ACHN (cell line): ENCODE measurements at regions not wholly inside any gene's neighbourhood (a gene's known extent, or its start where the extent isn't known, plus 50 kb on each side); places are given as distances from the start of the nearest gene placed in this dataset.
A peak's percentile ranks its signal among the peaks of the same experiment; 100 is the strongest.

Experiments used
- DNase-seq: peaks from one replicate; pipeline ENCODE4 v3.0.0-alpha.2; 2015
- in situ Hi-C: cut with HindIII; loops from 2 replicates; pipeline ENCODE4 v1.10.0; 2017; ENCODE audit warnings: low sequenced_read_pairs, low pct_ligation_motif_present, low pct_unique_long_range_greater_than_20kb

DNA sequence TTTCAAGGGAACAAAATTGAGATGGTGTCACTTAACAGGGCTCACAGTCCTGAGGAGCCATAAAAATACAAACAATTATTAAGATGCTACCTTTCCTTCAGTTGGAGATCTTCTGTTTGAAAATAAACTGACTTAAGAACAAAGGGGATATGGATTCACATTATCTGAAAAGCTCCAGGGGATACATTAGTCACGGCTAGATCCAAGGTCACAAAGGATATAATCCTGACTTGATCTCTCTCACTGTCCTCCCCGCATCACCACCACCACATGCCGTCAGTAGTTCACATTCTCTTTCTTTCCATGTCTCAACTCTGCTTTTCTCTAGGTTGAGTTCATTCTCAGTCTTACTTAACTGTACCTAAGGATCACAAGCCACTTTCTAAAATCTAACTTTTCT is 530.4 kb upstream of the MARCKS start:
- in situ Hi-C loops = no loop called here
- no peak for DNase-seq

DNA sequence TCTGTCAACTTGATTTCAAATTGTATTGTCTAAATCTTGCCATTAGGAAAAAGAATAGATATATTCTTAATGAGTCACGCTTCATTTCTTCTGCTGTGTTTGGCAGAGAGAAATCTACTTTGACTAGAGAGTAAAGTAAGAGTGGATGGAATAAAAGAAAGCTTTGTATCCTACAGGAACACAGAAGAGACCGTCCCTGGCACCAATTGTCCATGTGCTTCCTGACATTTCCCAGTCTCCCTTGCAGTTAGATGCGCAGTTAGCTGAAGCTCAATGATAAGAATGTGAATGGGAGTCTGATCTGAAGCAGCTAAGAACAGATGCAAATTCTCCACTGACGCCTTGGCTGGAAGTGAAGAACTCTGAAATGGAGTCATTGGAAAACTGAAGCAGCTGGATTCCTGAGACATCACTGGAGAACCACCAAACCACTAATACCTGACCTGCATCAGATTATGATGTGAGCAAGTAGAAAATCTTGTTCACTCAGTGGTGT is 528.2 kb upstream of the MARCKS start:
- in situ Hi-C loops = no loop called here

DNA sequence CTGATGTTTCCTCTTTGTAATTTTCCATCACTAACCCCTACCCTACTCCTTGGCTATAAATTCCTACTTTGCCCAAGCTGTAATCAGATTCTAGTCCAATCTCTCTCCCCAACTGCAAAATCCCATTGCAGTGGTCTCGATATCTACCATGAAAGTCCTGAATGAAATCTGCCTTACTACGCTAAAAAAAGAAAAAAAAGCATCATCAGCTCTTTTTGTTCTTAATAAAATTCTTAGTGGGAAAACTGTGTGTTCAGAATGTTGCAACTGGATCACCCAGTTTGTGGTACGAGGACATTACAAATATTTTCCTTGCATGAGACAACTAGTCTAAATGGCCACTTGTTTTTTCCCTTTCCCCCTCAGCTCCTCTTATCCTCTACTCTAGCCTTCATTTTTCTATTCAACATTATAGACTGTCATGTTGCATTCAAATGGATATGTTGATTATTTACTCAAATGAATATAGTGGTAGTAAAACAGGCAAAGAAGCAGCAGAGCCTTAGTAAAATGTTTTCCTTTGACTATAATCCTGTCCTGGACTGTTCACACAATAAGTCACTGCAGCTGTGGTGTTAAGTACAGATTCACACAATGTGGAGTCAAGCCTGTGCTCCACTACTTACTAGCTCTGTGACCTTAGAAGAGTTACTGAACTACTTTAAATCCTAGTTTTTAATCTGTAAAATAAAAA is 527.1 kb upstream of the MARCKS start:
- in situ Hi-C loops = no loop called here
- DNase-seq = no peak

More for the DNA sequence above, 528.2 kb upstream of the MARCKS start:
- DNase-seq = no peak

DNA sequence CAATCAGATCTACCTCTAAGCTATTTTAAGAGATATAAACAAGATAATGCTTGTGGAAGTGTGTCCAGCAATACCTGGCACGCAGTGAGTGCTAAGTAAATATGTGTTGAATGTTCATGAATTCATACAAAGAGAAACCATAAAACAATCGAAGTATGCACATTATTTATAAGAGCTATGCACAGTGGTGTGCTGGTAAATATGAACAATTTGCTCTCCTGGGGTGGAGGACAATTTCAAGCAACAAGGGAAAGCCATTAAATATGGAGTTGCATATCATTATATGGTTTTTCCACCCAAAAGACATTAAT is 526.6 kb upstream of the MARCKS start:
- no peak for DNase-seq
- in situ Hi-C loops = no loop called here

DNA sequence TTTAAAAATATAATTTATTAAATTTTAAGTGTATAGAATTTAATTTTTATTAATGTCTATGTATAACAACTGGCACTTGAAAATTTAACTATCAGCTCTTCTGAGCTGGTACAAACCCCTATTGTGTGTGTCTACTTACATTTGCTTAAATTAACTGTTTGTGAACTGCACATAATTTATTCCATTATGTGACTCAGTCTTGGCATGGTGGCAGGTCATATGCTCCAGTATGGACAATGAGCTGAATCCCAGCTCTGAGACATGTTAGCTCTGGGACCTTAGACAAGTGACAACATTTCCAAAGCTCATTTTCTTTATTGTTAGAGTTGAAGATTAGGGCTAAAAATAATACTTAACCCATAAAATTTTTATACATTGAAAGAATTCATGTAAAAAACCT is 526.1 kb upstream of the MARCKS start:
- DNase-seq = no peak
- in situ Hi-C loops = no loop called here

DNA sequence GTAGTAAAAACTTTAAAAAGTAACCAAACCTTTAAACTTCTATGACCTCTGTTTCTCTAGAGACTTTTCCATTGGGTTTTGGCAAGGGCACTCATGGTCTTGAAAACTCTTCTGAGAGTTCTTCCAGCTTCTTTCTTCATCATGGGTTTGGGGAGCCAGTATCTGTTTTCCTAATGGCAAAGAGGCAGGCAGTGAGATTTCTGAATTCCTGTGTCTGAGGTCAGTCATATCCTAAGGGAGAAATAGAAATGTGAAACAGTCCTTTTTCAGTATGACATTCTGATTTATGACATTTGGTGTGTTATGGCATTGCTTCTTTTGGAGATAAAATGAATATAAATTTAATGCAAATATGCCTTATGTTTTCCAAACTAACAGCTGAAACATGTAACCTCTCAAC is 518.5 kb upstream of the MARCKS start:
- in situ Hi-C loops = no loop called here
- no peak for DNase-seq

GRCh38 chr6:113339209-113339608 is 517.9 kb upstream of the MARCKS start:
- no peak for DNase-seq
- in situ Hi-C loops = no loop called here

DNA sequence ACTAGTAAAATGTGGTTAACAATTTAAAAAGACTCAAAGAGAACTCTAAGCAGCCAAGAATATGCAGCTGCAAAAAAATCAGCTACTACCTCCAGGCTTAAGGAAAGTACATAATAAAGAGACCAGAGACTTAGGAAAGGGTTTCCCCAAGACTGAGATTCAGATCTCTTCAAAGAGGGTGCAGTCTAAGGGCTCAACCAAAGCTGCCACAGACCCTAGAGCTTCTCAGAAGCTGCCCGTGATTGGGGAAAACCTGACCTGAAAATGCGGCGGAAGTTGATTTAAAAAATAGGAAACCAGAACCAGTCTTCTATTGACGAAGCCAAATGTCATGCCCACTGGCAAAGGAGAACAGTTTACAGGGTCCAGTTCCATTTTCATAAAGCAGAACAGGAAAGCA is 516.8 kb upstream of the MARCKS start:
- in situ Hi-C loops = no loop called here
- no peak for DNase-seq

DNA sequence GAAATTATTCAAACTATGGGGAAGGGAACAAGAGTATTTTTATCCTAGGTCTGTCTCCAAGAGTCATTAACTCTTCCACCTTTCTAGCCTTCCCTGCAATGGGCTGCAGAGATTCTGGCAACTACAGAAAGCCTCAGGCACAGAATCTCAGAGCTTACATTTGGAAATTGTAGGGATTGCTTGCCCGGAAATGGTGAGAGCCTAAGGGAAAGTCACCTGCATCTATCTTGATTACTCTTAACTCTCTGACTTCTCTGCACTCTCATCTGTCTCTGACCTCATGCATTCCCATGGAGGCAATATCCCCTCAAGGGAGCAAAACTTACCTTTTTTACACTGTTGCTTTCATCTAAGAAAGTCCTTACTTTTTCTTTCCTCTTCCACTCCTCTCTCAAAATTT is 513.2 kb upstream of the MARCKS start:
- no peak for DNase-seq
- in situ Hi-C loops = no loop called here

GRCh38 chr6:113344969-113345368 is 512.2 kb upstream of the MARCKS start:
- DNase-seq = no peak
- in situ Hi-C loops = no loop called here

- in situ Hi-C loops = no loop called here
- peak; percentile 22 for DNase-seq
Observed at GRCh38 chr6:113347436-113347835, 509.7 kb upstream of the MARCKS start.

GRCh38 chr6:113350461-113350860 is 506.7 kb upstream of the MARCKS start:
- no peak for DNase-seq
- in situ Hi-C loops = no loop called here

- DNase-seq = no peak
- in situ Hi-C loops = no loop called here
Observed at GRCh38 chr6:113351173-113351834, 505.8 kb upstream of the MARCKS start.

- peak; percentile 81 for DNase-seq
- in situ Hi-C loops = no loop called here
Observed at GRCh38 chr6:113352029-113352801, 504.9 kb upstream of the MARCKS start.

- in situ Hi-C loops = no loop called here
Observed at GRCh38 chr6:113352831-113353230, 504.3 kb upstream of the MARCKS start.

GRCh38 chr6:113353392-113353791 is 503.8 kb upstream of the MARCKS start:
- in situ Hi-C loops = no loop called here
- DNase-seq = no peak

More at GRCh38 chr6:113352831-113353230, 504.3 kb upstream of the MARCKS start:
- no peak for DNase-seq

DNA sequence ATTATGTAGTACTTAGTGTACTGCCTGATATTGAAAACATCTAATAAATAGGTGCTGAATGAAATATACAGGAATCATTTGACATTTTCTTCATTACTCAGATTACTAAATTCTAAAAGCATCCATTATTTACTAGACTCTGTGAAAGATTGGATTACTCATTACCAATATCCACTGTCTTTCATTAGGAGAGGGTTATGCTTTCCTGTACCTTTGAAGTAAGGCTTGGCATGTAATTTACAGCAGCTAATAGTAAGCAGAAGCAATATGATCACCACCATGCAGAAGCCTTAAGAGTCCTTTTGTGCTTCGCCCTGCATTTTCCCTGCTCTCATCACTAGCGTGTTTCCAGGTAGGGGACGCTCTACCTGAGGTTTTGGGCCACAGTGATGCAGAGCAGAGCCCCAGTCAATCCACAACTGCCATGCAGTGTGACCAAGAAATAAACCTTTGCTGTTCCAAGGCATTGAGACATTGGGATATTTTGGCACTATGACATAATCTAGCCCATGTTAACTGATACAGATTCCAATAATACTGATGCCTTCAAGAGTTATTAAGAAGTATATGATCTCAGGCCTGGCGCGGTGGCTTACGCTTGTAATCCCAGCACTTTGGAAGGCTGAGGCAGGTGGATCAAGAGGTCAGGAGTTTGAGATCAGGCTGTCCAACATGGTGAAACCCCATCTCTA is 502.8 kb upstream of the MARCKS start:
- in situ Hi-C loops = no loop called here
- no peak for DNase-seq

- no peak for DNase-seq
- in situ Hi-C loops = no loop called here
Observed at GRCh38 chr6:113356139-113356538, 501.0 kb upstream of the MARCKS start.

DNA sequence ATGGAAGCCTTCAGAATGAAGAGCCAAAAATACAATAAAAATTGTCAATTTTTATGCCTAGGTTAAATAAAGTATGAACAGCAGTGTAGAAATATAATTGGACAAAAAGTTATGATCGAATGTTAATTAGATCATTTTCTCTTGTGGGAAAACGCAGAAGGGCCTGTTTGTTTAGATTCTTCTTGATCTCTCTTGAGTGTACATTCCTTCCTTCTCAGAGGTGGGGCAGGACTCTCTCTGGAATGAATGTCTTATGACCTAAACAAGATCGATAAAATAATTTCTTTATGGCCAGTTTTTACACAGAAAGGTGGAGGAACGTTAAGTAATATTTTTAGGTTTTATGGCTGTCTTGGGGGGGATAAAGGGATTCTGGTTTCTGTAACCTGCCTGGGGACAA is 500.1 kb upstream of the MARCKS start:
- DNase-seq = no peak
- in situ Hi-C loops = no loop called here
